ENCODE measurements at regions not wholly inside any gene's neighbourhood (a gene's known extent, or its start where the extent isn't known, plus 50 kb on each side); places are given as distances from the start of the nearest gene placed in this dataset.

DNA sequence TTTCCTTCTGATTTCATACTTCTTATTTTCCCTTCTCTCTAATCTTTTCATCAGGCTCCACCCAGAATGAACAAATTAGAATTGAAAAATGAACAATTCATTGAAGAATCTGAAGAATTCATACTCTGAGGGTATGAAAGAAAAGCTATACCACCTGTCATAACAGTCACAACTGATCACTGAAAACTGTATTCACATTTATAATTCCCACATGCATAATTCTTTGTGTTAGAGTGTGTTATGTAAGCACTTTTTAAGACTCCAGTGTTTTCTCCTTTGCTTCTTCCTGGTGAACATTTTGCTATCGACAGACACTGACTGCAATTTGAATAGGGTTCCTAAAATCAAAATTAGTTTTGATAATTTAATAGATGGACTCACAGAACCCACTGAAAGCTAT is 271.2 kb downstream of the SLC16A7 start:
- TF ChIP-seq, protein P1, sequence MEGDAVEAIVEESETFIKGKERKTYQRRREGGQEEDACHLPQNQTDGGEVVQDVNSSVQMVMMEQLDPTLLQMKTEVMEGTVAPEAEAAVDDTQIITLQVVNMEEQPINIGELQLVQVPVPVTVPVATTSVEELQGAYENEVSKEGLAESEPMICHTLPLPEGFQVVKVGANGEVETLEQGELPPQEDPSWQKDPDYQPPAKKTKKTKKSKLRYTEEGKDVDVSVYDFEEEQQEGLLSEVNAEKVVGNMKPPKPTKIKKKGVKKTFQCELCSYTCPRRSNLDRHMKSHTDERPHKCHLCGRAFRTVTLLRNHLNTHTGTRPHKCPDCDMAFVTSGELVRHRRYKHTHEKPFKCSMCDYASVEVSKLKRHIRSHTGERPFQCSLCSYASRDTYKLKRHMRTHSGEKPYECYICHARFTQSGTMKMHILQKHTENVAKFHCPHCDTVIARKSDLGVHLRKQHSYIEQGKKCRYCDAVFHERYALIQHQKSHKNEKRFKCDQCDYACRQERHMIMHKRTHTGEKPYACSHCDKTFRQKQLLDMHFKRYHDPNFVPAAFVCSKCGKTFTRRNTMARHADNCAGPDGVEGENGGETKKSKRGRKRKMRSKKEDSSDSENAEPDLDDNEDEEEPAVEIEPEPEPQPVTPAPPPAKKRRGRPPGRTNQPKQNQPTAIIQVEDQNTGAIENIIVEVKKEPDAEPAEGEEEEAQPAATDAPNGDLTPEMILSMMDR (conservative IDR thresholded peaks at IDR 0.05; ENCODE audit: low read length), result no peak
- TF ChIP-seq EZH2phosphoT487 (IDR thresholded peaks at IDR 0.05; ENCODE audit: borderline replicate concordance, low read depth, low read length), result no peak

Measured in OCI-LY7 (cell line).